ENCODE measurements at regions not wholly inside any gene's neighbourhood (a gene's known extent, or its start where the extent isn't known, plus 50 kb on each side); places are given as distances from the start of the nearest gene placed in this dataset.

GRCh38 chr19:30083125-30083681 lies 141.2 kb downstream of the URI1 start:
- no peak for DNase-seq

GRCh38 chr19:30083701-30084156 lies 141.7 kb downstream of the URI1 start:
- no peak for DNase-seq

- no peak for DNase-seq
Measured at GRCh38 chr19:30084390-30084819, 142.4 kb downstream of the URI1 start.

- no peak for DNase-seq
Measured at GRCh38 chr19:30085394-30085793, 143.4 kb downstream of the URI1 start.

GRCh38 chr19:30086220-30086619 lies 144.2 kb downstream of the URI1 start:
- no peak for DNase-seq

- no peak for DNase-seq
Measured at GRCh38 chr19:30086916-30087315, 144.9 kb downstream of the URI1 start.

GRCh38 chr19:30087381-30088138 lies 145.5 kb downstream of the URI1 start:
- DNase-seq, result no peak

- no peak for DNase-seq
Measured at GRCh38 chr19:30088567-30088966, 146.5 kb downstream of the URI1 start.

GRCh38 chr19:30089086-30089665 lies 147.1 kb downstream of the URI1 start:
- no peak for DNase-seq

- DNase-seq, result no peak
Measured at GRCh38 chr19:30090476-30090875, 148.4 kb downstream of the URI1 start.

GRCh38 chr19:30090963-30091362 lies 148.9 kb downstream of the URI1 start:
- no peak for DNase-seq

GRCh38 chr19:30091456-30091855 lies 149.4 kb downstream of the URI1 start:
- DNase-seq, result no peak

GRCh38 chr19:30091856-30092255 lies 149.8 kb downstream of the URI1 start:
- no peak for DNase-seq

GRCh38 chr19:30092721-30093569 lies 150.9 kb downstream of the URI1 start:
- no peak for DNase-seq

GRCh38 chr19:30093966-30094755 lies 152.1 kb downstream of the URI1 start:
- no peak for DNase-seq

- no peak for DNase-seq
Measured at GRCh38 chr19:30094756-30095140, 152.7 kb downstream of the URI1 start.

GRCh38 chr19:30095171-30095570 lies 153.1 kb downstream of the URI1 start:
- no peak for DNase-seq

GRCh38 chr19:30096596-30097370 lies 154.7 kb downstream of the URI1 start:
- DNase-seq, result no peak

- no peak for DNase-seq
Measured at GRCh38 chr19:30097746-30098280, 155.8 kb downstream of the URI1 start.

- DNase-seq, result no peak
Measured at GRCh38 chr19:30102239-30102638, 160.2 kb downstream of the URI1 start.

- no peak for DNase-seq
Measured at GRCh38 chr19:30102666-30103065, 160.6 kb downstream of the URI1 start.

Measured in DMS79 (cell line).